Liver (tissue), 3 donors: ENCODE measurements at regions not wholly inside any gene's neighbourhood (a gene's known extent, or its start where the extent isn't known, plus 50 kb on each side); places are given as distances from the start of the nearest gene placed in this dataset.

ENCODE experiments used
- CTCF ChIP-seq: fragments of 150-350 bp; IDR thresholded peaks from 2 replicates; pipeline ENCODE4 v1.5.1; 2017; ENCODE audit warnings: improper control_type of control experiment, low read depth, low read length; ENCODE audit not compliant: missing input control
- EGR1 ChIP-seq, 2 donors: IDR thresholded peaks; 2 replicates each; pipeline ENCODE4 v1.6.1; 2016 to 2018; ENCODE audit warnings: antibody characterized with exemption in 2 of 2, low read depth in 2 of 2
- GABPA ChIP-seq, 2 donors: IDR thresholded peaks in 1 of 2; conservative IDR thresholded peaks in 1 of 2; 2 replicates each; pipeline ENCODE4 v1.6.1; 2016; ENCODE audit warnings: antibody characterized with exemption in 2 of 2, mild to moderate bottlenecking in 1 of 2, moderate library complexity in 1 of 2
- JUND ChIP-seq, 2 donors: IDR thresholded peaks; 2 replicates each; pipeline ENCODE4 v1.6.1; 2016; ENCODE audit warnings: antibody characterized with exemption in 2 of 2
- MAX ChIP-seq: IDR thresholded peaks from 2 replicates; pipeline ENCODE4 v1.6.1; 2016; ENCODE audit warnings: antibody characterized with exemption
- RAD21 ChIP-seq, 2 donors: IDR thresholded peaks; 2 replicates each; pipeline ENCODE4 v1.6.1; 2016; ENCODE audit warnings: antibody characterized with exemption in 2 of 2, mild to moderate bottlenecking in 2 of 2
- REST ChIP-seq: IDR thresholded peaks from 2 replicates; pipeline ENCODE4 v1.6.1; 2016; ENCODE audit warnings: antibody characterized with exemption, mild to moderate bottlenecking
- TAF1 ChIP-seq: conservative IDR thresholded peaks from 2 replicates; pipeline ENCODE4 v1.6.1; 2016; ENCODE audit warnings: antibody characterized with exemption, mild to moderate bottlenecking
- ZBTB33 ChIP-seq: IDR thresholded peaks from 2 replicates; pipeline ENCODE4 v1.6.1; 2016; ENCODE audit warnings: antibody characterized with exemption
- donor health status: healthy.
- donor health status: healthy.

GRCh38 chr4:15374656-15375055 is 53.2 kb upstream of the C1QTNF7 start:
- TF ChIP-seq EGR1 (IDR thresholded peaks at IDR 0.05; ENCODE audit: low read depth in 2 of 2) (no peak), CTCF (no peak), JUND (IDR thresholded peaks at IDR 0.05) (no peak), REST (no peak), GABPA (IDR thresholded peaks at IDR 0.05 in 1 of 2, conservative IDR thresholded peaks at IDR 0.05 in 1 of 2) (no peak), RAD21 (IDR thresholded peaks at IDR 0.05) (no peak), TAF1 (no peak), ZBTB33 (no peak), MAX (no peak)
